Fibroblast of mammary gland (primary cell): ENCODE measurements at regions not wholly inside any gene's neighbourhood (a gene's known extent, or its start where the extent isn't known, plus 50 kb on each side); places are given as distances from the start of the nearest gene placed in this dataset.
"Not testable (repeated sequence)": the region's sequence is repeated elsewhere in the genome, so short reads cannot be mapped to it uniquely, and the experiment has no call there.

Source experiments
- DNase-seq: peaks from one replicate; pipeline ENCODE4 v3.0.0-alpha.2; 2010; ENCODE audit warnings: low read depth
- H3K4me3 ChIP-seq: 2 replicates; pipeline ENCODE4 v1.5.1; 2011; ENCODE audit warnings: low read depth, mild to moderate bottlenecking, low read length, moderate library complexity; ENCODE audit not compliant: control insufficient read depth
- CTCF ChIP-seq: conservative IDR thresholded peaks from 2 replicates; pipeline ENCODE4 v1.5.1; 2011; ENCODE audit warnings: low read depth, low read length, inconsistent platforms; ENCODE audit not compliant: control insufficient read depth, insufficient read depth

DNA sequence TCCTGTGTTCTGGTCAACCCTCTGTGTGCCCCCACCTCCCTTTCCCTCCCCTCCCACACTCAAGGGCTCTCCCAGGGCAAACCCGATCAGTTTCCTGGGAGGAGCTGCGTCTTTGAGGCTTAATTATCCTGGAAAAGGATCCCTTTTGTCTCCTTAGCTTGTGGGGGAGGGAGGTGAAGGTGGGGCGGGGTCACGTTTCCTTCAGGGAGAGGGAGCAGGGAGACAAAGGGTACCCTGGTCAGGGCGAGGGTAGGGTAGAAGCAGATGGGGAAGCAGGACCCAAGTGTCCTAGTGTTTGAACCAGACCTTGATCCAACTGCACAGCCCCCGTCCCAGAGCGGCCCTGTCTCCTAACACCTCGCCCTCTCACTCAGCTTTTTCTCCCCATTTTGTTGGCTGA is 90.1 kb downstream of the HIF1AN start:
- H3K4me3 ChIP-seq: no peak overlapping the region
- DNase-seq: no peak
- no peak for TF ChIP-seq CTCF

- no peak overlapping the region for H3K4me3 ChIP-seq
- TF ChIP-seq CTCF: no peak
- no peak for DNase-seq
Measured at GRCh38 chr10:100628061-100628460, 92.3 kb downstream of the HIF1AN start.

GRCh38 chr10:100631192-100631591 is 95.4 kb downstream of the HIF1AN start:
- DNase-seq: no peak
- no peak for TF ChIP-seq CTCF
- no peak overlapping the region for H3K4me3 ChIP-seq

DNA sequence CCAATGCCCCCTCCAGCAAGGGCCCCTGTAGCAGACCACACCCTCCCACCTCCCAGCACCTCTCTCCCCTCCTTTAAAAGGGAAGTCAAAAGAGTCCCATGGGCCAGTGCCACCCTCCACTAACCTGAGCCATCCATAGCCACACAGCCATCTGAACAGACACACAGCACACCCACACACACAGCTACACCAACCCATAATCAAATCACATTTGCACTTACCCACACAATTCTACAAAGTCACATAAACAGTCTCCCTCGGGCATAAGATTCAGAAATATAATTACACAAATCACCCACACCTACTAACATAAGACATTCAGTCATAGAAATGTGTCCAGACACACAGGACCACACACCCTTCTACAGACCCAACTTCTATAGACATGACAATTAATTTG is 96.3 kb downstream of the HIF1AN start:
- TF ChIP-seq CTCF: no peak
- no peak for DNase-seq
- H3K4me3 ChIP-seq: no peak overlapping the region

DNA sequence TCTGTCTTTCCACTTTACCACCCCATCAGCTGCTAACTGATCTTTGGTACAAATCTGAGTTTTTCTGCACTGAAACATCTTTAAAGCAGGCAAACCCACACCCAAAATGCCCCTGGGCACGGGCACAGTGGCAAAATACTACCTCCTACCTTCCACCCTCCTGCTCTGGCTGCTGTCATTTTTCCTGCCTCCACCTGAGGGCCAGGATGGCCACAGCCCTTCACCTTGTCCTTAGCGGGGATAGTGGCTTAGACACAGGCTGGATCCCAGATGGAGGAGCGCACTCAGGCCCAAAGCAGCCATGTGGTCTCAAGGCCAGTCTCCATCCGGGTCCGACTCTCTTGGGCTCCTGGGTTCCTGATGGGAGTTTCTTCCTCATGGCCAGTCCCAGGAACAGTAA is 98.3 kb downstream of the HIF1AN start:
- no peak overlapping the region for H3K4me3 ChIP-seq
- no peak for DNase-seq
- no peak for TF ChIP-seq CTCF

DNA sequence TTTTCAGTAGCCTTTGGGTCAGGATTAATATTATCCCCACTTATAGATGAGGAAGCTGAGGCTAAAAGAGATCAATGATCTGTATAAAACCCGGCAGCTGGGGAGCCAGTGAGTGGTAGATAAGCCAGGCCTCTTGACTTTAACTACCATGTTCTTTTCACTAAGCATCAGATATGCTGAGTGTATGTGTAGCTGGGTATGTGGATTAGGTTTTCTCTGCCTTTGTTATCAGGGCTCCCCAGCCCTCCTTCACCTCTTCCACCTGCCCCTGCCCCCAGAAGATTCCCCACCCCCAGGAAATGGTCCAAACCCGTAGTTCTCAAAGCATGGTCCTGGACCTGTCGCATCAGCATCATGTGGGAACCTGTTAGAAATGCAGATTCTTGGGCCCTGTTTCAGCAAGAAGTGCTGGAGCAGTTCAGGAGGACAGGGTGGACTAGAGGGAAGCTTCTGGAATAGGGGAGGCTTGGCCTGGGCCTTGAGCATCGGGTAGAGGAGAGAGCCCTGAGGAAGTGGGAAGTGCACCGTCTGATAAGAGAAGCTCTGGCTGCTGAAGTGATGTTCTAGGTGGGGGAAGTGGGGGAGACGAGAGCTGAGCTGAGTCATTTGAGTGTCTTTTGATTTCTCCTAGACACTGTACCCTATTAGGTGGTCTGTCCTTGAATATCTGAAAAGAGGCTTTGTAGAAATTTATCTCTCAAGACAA is 101.3 kb downstream of the HIF1AN start:
- H3K4me3 ChIP-seq: no peak overlapping the region
- DNase-seq: no peak
- TF ChIP-seq CTCF: no peak

GRCh38 chr10:100637785-100638184 is 102.0 kb downstream of the HIF1AN start:
- no peak for DNase-seq
- TF ChIP-seq CTCF: peak; percentile 34
- H3K4me3 ChIP-seq: no peak overlapping the region

GRCh38 chr10:100638969-100639368 is 103.2 kb downstream of the HIF1AN start:
- not testable (repeated sequence) for H3K4me3 ChIP-seq, DNase-seq
